Prostate gland (tissue), 2 donors: ENCODE measurements at regions not wholly inside any gene's neighbourhood (a gene's known extent, or its start where the extent isn't known, plus 50 kb on each side); places are given as distances from the start of the nearest gene placed in this dataset.
"Not testable (repeated sequence)": the region's sequence is repeated elsewhere in the genome, so short reads cannot be mapped to it uniquely, and the experiment has no call there.

ENCODE experiments used
- DNase-seq: peaks from one replicate; pipeline ENCODE4 v3.0.0-alpha.2; 2019; ENCODE audit warnings: low spot score
- H3K27ac ChIP-seq, 2 donors: fragments of 200-600 bp; sonication (generic); 2 replicates each; pipeline ENCODE4 v1.5.1; 2017 to 2019
- H3K27me3 ChIP-seq: fragments of 200-600 bp; sonication (generic); replicated peaks from 2 replicates; pipeline ENCODE4 v1.5.1; 2019; ENCODE audit not compliant: insufficient read depth
- H3K36me3 ChIP-seq, 2 donors: fragments of 200-600 bp; sonication (generic); 1 replicate in 1 of 2; 2 replicates in 1 of 2; pipeline versions ENCODE4 v1.5.1 to v1.8.1; 2017 to 2019
- H3K4me1 ChIP-seq: fragments of 200-600 bp; sonication (generic); replicated peaks from 2 replicates; pipeline ENCODE4 v1.5.1; 2019
- H3K4me3 ChIP-seq, 2 donors: fragments of 200-600 bp; sonication (generic); 2 replicates each; pipeline ENCODE4 v1.5.1; 2017 to 2019
- H3K9me3 ChIP-seq: fragments of 200-600 bp; sonication (generic); 2 replicates; pipeline ENCODE4 v1.5.1; 2017
- POLR2A ChIP-seq: fragments of 450-650 bp; IDR thresholded peaks from one replicate; pipeline ENCODE4 v1.6.1; 2016; ENCODE audit warnings: antibody characterized with exemption, mild to moderate bottlenecking
- POLR2AphosphoS5 ChIP-seq: sonication (generic); formaldehyde crosslinking; IDR thresholded peaks from one replicate; pipeline ENCODE4 v1.6.1; 2017; ENCODE audit warnings: antibody characterized with exemption
- WGBS: methylation state at CpG from one replicate; pipeline ENCODE4 v1.1.5; 2018; 5-methylcytosine and 5-hydroxymethylcytosine counted together
- intact Hi-C: fragments of 100-400 bp; cut with DNase I; formaldehyde crosslinking; loops from one replicate; pipeline ENCODE4 v1.14.2; 2022
- TF ChIP-seq, protein P1 (sequence below), 4 experiments: fragments of 200-600 bp in 2 of 4; fragments of 450-650 bp in 2 of 4; sonication (generic) in 2 of 4; IDR thresholded peaks; 1 replicate in 3 of 4; 2 replicates in 1 of 4; pipeline ENCODE4 v1.5.1; 2016 to 2019; ENCODE audit warnings: antibody characterized with exemption in 4 of 4, mild to moderate bottlenecking in 2 of 4, moderate library complexity in 2 of 4

DNA sequence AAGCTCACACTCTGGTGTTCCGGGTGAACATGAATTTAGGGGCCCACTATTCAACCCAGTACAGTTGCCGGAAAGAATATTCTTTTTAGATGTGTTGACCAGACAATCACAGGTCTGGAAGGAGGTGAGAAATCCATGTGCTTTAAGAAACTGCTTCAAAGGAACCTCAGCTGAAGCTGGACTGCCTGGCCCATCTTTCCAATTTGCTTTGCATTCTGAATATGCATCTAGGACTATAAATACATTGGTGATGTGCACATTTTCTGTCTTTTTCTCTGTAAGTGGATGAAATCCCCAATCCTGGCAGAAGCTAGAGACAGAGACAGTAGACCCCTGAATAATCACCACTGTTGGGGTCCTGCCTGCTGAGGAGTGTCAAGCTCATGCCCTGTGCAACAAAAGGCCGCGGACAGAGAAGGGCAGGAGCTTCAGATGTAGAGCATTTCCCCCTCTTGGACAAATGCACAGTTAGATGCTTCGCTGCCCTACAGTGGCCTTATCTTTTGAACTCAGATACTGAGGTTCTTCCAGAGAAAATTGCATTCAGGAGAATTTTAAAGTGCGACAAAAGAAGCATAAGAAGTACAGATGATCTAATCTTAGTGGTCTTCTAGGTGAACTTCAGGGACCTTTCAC, 368.3 kb downstream of the SFMBT2 start:
- no peaks in the 10 kb centered on the region for H3K4me1 ChIP-seq
- H3K36me3 ChIP-seq = no peaks in the 10 kb centered on the region
- intact Hi-C loops = no loop called here
- H3K27ac ChIP-seq = no peak overlapping the region
- no peak overlapping the region for H3K4me3 ChIP-seq
- H3K9me3 ChIP-seq = no peaks in the 10 kb centered on the region
- TF ChIP-seq, protein P1, sequence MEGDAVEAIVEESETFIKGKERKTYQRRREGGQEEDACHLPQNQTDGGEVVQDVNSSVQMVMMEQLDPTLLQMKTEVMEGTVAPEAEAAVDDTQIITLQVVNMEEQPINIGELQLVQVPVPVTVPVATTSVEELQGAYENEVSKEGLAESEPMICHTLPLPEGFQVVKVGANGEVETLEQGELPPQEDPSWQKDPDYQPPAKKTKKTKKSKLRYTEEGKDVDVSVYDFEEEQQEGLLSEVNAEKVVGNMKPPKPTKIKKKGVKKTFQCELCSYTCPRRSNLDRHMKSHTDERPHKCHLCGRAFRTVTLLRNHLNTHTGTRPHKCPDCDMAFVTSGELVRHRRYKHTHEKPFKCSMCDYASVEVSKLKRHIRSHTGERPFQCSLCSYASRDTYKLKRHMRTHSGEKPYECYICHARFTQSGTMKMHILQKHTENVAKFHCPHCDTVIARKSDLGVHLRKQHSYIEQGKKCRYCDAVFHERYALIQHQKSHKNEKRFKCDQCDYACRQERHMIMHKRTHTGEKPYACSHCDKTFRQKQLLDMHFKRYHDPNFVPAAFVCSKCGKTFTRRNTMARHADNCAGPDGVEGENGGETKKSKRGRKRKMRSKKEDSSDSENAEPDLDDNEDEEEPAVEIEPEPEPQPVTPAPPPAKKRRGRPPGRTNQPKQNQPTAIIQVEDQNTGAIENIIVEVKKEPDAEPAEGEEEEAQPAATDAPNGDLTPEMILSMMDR (IDR thresholded peaks at IDR 0.05) = no peak
- TF ChIP-seq POLR2AphosphoS5 (no peak), POLR2A (no peak)
- no peaks in the 10 kb centered on the region for H3K27me3 ChIP-seq
- no peak for DNase-seq
- WGBS = 95% methylated on average over 6 of the region's 6 CpGs

- intact Hi-C loops = no loop called here
- H3K27me3 ChIP-seq = no peaks in the 10 kb centered on the region
- H3K4me3 ChIP-seq = no peak overlapping the region
- no peaks in the 10 kb centered on the region for H3K4me1 ChIP-seq
- no peak overlapping the region for H3K27ac ChIP-seq
- no peak for DNase-seq
- TF ChIP-seq POLR2A = no peak
- no peak for TF ChIP-seq POLR2AphosphoS5
- TF ChIP-seq, protein P1 (IDR thresholded peaks at IDR 0.05) = no peak
- WGBS = 84% methylated on average over 4 of the region's 4 CpGs
- H3K9me3 ChIP-seq = no peaks in the 10 kb centered on the region
- no peaks in the 10 kb centered on the region for H3K36me3 ChIP-seq
Observed at GRCh38 chr10:7042000-7042399, 368.8 kb downstream of the SFMBT2 start.

- no peak for TF ChIP-seq POLR2A
- Histone ChIP-seq H3K4me1 (no peaks in the 10 kb centered on the region), H3K36me3 (no peaks in the 10 kb centered on the region), H3K9me3 (no peaks in the 10 kb centered on the region), H3K4me3 (no peak overlapping the region), H3K27ac (no peak overlapping the region), H3K27me3 (no peaks in the 10 kb centered on the region)
- intact Hi-C loops = no loop called here
- DNase-seq = no peak
- 72% methylated on average over 11 of the region's 11 CpGs for WGBS
Observed at GRCh38 chr10:7040681-7041080, 370.2 kb downstream of the SFMBT2 start.

DNA sequence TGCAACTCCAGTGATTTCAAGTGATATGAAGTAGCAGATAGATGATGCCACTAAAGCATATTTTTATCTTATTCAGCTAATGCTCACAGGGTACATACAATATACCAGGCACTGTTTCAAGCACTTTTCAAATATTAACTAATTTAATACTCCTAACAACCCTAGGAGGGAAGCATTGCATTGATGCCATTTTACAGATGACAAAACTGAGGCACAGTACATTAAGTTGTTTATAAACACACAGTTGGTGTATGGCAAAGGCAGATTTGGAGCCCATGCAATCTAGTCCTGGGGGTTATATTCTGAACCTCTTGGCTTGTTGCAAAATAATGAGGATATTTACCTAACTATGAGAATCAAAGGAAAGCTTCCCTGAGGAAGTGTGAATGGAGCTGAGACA, 371.0 kb downstream of the SFMBT2 start:
- Histone ChIP-seq H3K4me3 (no peak overlapping the region), H3K36me3 (no peaks in the 10 kb centered on the region), H3K27ac (no peak overlapping the region), H3K9me3 (no peaks in the 10 kb centered on the region), H3K4me1 (no peaks in the 10 kb centered on the region), H3K27me3 (no peaks in the 10 kb centered on the region)
- DNase-seq = no peak
- intact Hi-C loops = no loop called here
- TF ChIP-seq POLR2A (no peak), POLR2AphosphoS5 (no peak)
- TF ChIP-seq, protein P1 (IDR thresholded peaks at IDR 0.05) = no peak

- 77% methylated on average over 1 of the region's 1 CpG for WGBS
- DNase-seq = no peak
Observed at GRCh38 chr10:7038416-7038815, 372.4 kb downstream of the SFMBT2 start.

DNA sequence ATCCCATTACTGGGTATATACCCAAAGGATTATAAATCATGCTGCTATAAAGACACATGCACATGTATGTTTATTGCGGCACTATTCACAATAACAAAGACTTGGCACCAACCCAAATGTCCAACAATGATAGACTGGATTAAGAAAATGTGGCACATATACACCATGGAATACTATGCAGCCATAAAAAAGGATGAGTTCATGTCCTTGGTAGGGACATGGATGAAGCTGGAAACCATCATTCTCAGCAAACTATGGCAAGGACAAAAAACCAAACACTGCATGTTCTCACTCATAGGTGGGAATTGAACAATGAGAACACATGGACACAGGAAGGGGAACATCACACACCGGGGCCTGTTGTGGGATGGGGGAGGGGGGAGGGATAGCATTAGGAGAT, 373.4 kb downstream of the SFMBT2 start:
- intact Hi-C loops, DNase-seq, H3K4me3 ChIP-seq, H3K27ac ChIP-seq, H3K9me3 ChIP-seq, H3K36me3 ChIP-seq, H3K27me3 ChIP-seq, H3K4me1 ChIP-seq: not testable (repeated sequence)
- WGBS = 47% methylated on average over 1 of the region's 2 CpGs

More at GRCh38 chr10:7038416-7038815, 372.4 kb downstream of the SFMBT2 start:
- intact Hi-C loops = no loop called here
- no peaks in the 10 kb centered on the region for H3K9me3 ChIP-seq
- H3K4me1 ChIP-seq = no peaks in the 10 kb centered on the region
- H3K36me3 ChIP-seq = no peaks in the 10 kb centered on the region
- H3K4me3 ChIP-seq = no peak overlapping the region
- no peak overlapping the region for H3K27ac ChIP-seq
- H3K27me3 ChIP-seq = no peaks in the 10 kb centered on the region
- TF ChIP-seq POLR2A = no peak
- no peak for TF ChIP-seq POLR2AphosphoS5
- TF ChIP-seq, protein P1 (IDR thresholded peaks at IDR 0.05) = no peak
